HL-60 (cell line): ENCODE measurements at regions not wholly inside any gene's neighbourhood (a gene's known extent, or its start where the extent isn't known, plus 50 kb on each side); places are given as distances from the start of the nearest gene placed in this dataset.

ENCODE experiments used
- CTCF ChIP-seq: IDR thresholded peaks from one replicate; pipeline ENCODE4 v1.5.1; 2011; ENCODE audit warnings: low read length, control low read depth, inconsistent platforms; ENCODE audit not compliant: insufficient read depth
- GABPA ChIP-seq: IDR thresholded peaks from 2 replicates; pipeline ENCODE4 v1.6.1; 2012; ENCODE audit warnings: low read depth

- TF ChIP-seq CTCF: no peak
- TF ChIP-seq GABPA: no peak
These were observed 107.5 kb downstream of the NDFIP1 start for GRCh38 chr5:142215915-142216681.
